HG03097 (cell line): ENCODE measurements at regions not wholly inside any gene's neighbourhood (a gene's known extent, or its start where the extent isn't known, plus 50 kb on each side); places are given as distances from the start of the nearest gene placed in this dataset.
"Not testable (repeated sequence)": the region's sequence is repeated elsewhere in the genome, so short reads cannot be mapped to it uniquely, and the experiment has no call there.

ENCODE experiments used
- ATAC-seq: cut with Tn5 transposase; IDR thresholded peaks from one replicate; pipeline ENCODE4 v1.9.1; 2021; ENCODE audit not compliant: unreplicated experiment, low FRiP score

- no peak for ATAC-seq
Measured at GRCh38 chr20:22732751-22733150, 148.4 kb upstream of the FOXA2 start.

GRCh38 chr20:22734946-22735647, 150.7 kb upstream of the FOXA2 start:
- ATAC-seq, result not testable (repeated sequence)

GRCh38 chr20:22740829-22741228, 156.5 kb upstream of the FOXA2 start:
- no peak for ATAC-seq

DNA sequence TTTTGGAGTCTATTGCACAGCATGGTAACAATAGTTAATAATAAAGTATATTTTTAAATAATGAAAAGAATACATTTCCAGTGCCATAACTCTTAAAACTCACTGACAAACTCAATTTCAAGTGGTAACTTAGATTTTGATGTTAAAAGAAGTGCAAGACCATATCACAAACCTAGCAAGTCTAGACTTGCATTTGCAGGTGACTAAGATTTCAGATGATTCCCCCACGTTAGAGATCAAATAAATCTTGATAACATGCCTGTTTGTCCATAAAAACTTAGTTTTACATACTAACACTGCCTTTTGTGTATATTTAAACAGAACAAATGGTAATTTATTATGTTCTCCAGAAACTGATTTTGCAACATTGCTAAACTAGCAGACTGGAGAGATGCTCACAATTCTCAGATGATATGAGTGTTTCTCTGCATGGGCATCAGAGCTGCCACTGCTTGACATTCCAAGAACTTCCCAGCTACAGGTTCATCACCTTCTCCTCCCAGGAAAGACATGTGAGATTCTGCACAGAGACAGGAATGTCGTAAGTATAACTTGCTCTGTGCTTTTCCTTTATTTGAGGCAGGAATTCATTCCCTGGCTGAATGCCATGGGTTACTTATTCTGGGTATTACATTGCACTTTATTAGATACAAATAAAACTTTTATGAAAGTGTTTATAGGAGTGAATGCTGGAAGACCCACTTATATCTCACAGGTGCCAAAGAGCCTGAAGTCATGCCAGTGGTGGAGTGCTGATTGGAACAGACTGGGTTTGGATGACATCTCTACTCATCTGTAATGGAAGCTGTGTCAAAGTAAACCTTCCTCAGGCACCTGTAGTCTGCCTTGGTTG, 160.2 kb upstream of the FOXA2 start:
- ATAC-seq, result no peak

DNA sequence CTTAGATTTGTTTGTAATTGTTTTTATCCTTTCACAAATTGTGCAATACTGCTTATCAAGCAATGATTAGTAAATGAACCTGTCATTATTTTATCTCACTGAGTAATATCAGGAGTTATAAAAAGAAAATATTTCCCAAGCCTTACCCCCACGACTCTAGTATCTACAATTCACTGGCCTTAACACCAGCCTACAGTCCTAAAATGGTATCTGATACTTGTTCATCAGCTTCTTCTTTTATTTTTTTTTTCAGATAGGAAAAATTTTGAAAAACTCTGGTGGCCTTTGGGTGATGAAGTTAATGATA, 160.8 kb upstream of the FOXA2 start:
- no peak for ATAC-seq

- no peak for ATAC-seq
Measured at GRCh38 chr20:22746957-22747356, 162.6 kb upstream of the FOXA2 start.

DNA sequence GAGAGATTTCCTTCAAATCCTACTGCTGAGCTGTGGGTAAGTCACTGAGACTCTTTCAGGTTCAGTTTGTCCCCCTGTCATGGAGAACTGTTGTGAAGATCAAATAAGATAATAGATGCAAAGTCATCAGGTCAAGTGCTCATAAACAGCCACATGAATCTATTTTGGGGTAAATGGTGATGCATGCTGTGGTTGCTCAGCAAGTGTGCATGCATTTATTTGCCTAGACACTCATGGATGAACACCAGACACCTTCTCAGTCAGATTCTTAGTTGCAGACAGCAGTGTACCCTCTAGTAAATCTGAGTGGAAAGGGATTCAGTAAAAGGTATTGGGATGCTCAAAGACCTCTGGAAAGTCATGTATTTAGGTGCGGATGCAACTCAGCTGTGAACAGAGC, 168.0 kb upstream of the FOXA2 start:
- ATAC-seq, result no peak

DNA sequence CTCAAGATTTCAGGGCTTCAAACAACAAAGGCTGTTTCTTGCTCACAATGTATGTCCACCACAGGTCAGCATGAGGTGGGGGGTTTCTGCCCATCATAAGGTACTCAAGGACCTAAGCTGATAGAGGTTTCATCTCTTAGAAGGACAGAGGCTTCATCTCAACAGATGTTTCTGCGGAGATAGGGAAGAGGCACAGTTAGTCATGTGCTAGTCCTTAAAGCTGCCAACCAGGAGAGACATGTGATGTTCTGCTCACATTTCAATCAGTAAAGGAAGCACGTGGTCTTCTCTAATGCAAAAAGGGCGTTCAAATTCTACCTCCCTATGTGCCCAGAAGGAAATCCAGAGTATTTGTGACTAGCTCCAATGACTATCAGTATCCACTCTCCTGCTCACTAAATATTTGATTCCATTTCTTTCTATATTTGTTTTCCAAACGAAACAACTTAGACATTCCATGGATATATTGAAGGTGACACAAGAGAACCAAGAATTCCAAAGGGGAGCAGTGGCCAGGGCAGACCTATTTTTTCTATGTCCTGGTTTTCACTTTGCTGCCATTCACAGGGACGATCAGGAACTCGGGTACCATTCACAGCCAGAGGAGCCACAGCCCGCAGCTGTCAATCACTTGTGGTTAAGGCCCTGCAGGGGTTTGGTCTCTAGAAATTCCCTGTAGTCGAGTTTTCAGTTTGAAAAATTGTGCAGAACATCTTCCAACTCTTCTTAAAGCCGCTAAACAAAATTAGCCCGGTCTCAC, 173.2 kb upstream of the FOXA2 start:
- ATAC-seq, result no peak

- no peak for ATAC-seq
Measured at GRCh38 chr20:22758815-22759214, 174.4 kb upstream of the FOXA2 start.

DNA sequence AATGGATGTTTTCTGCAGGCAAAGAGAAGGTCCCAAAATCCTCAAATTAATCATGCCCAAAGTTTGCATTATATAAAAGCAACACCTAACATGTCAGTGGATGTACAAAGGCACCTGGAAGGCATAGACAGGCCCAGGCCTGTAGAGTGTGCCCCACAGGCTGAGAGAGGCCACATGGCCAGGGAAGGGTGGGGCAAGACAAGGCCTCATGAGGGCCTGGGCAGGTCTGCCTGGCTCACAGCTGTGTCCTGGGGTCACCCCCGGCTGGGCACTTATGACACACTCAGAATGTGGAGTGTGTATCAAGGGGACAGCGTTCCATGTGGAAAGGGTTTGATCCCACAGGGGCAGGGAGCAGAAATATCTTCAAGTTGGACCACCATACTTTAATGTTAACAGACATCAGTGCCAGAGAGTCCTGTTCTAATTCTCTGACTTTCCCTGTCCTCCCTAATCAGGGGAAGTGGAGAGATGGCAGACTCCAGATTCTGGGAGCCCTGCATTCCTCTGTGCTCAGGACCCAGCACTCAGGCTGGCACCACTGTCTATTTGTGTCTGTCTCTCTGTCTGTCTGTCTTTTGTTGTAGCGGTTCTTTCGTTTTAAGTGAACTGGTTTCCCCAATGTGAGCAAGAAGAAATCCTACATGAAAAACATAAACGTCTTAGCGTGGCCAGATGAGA, 178.3 kb upstream of the FOXA2 start:
- no peak for ATAC-seq

DNA sequence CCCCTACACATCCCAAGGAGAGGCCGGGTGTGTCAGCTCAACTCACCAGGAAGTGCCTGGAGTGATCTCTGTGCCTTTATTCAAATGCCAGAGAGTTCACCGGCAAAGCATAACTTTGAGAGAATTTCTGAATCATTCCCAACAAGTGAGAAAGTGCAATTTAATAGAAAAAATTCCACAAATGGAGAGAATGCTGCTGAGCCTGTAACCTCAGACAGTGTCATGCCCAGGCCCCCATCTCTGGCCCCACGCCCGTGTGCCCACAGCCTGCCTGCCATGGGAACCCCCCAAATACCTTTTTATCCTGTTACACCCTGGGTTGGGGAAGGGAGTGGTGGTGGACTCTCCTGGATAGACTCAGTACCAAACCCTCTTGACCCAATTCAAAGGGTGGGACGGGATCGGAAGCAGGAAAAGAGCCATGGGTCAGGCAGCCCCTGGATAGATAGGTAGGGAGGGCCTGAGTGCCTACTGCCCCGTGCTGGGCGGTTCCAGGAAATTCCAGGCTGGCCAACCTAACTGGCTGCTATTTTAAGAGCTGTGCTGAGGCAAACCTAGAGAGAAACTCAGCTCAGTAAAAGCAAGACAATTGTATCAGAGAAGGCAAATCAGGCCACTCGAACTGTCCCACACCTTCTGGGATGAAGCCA, 179.0 kb upstream of the FOXA2 start:
- ATAC-seq, result no peak

DNA sequence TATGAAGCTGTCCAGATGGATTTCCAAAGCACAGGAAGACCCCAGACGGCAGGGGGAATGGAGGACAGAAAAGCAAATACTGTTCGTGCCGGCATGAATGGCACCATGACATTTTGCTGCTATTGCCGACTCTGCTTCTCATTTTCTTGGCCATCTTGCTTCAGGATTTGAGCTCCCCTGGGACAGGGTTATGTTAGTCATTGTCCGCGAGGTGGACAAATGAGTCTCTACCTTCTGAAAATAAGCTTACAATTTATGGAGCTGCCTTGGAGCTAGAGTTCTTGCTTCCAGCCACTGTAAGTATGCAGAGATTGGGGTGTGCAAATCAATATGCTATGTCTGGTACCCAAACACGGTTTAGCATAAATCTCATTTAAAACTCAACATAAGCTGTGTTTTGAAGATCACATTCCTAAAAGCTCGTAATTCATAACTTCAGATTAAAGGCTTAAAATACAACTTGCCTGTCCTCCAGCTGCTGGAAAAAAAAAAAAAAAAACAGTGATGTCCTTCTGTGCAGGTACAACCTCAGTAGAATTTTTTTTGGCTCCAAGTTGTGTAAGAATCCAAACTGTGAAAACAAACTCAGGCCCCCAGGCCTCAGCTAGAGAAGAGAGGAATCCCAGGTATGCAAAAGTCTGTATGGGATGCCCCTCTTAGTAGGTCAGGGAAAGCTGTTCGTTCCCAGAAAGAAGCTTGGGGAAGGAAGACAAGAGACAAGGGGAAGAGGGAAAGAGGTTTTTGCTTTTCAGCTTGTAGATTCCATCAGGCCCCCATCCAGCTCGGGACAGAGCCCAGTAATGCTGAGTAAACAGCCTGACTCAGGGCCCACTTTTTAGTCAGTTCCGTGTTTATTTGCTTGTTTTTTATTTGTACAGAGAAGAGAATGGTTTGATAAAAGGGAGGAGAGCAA, 184.2 kb upstream of the FOXA2 start:
- no peak for ATAC-seq

DNA sequence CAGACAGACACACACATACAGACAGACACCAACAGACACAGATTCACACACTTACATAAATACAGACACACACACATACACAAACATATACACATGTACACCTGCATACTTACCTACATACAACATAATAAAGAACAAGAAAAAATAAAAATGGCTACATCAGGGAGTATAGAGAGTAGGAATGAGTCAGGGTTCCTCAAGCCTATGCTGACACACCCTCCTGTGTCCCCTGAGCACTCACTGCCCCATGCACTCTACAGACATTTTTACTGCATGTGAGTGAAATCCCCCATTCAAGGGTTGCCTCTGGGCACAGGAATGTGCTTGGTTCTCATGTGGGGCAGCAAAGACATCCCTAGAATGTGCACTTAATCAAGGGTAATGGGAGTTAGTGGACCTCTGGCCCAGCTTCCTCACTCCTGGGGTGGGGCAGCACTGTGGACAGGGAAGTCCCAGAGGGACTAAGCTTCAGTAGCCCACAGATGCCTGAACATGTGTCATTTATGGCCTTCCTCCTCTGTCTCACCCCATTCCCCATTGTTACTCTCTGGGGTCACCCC, 185.9 kb upstream of the FOXA2 start:
- no peak for ATAC-seq

DNA sequence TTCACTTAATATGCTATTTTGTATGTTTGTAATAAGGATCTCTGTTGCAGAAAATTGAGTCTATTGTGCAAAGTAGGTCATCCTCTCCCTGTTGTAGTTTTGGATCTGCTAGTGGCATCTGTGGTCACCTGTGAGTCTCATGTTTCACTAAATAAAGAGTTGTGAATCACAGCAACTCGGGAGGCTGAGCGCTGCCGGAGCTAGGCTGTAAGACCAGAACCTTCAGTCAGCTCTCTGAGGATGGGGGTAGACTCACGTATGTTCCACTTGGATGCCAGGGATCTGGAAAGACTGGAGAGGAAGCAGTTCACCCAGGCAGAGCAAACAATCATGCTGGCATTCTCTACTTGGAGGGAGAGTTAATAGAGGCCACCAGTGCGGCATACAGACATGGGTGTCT, 187.3 kb upstream of the FOXA2 start:
- no peak for ATAC-seq

GRCh38 chr20:22773344-22773743, 189.0 kb upstream of the FOXA2 start:
- ATAC-seq, result no peak

GRCh38 chr20:22775256-22775655, 190.9 kb upstream of the FOXA2 start:
- ATAC-seq, result no peak

- ATAC-seq, result no peak
Measured at GRCh38 chr20:22775671-22776139, 191.3 kb upstream of the FOXA2 start.

- ATAC-seq, result no peak
Measured at GRCh38 chr20:22776369-22776768, 192.0 kb upstream of the FOXA2 start.

DNA sequence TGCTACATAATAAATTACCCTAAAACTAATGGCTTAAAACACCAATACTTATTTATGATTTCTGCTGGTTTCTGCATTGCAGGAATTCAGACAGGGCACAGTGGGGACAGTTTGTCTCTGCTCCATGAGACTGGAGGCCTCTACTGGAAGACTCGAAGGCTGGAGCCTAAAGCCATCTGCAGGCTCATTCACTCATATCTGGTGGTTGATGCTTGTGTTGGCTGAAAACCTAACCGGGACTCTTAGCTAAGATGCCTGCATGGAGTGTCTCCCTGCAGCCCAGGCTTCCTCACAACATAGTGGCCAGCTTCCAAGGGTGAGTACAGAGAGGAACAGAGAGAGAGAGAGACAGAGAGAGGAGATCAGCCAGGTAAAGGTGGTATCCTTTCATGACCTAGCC, 195.5 kb upstream of the FOXA2 start:
- no peak for ATAC-seq
